ENCODE measurements at regions not wholly inside any gene's neighbourhood (a gene's known extent, or its start where the extent isn't known, plus 50 kb on each side); places are given as distances from the start of the nearest gene placed in this dataset.

DNA sequence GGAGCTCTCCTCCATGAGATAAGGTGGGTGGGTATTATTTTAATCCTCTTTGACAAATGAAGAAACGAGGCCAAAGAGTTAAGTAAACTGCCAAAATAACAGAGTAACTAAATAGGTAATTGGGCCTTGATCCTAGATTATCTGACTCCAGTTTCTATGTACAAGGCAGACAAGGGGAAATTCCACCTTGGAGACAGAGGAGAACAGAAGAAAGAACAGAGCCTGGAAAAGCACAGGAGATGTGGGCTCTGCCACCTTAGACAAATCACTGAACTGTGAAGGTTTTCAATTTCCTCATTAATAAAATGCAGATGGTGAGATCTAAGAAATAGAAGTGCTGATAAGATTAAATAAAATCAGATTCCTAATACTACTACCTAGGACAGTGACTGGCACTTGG lies 310.2 kb upstream of the TLE3 start:
- H3K27ac ChIP-seq: no peak overlapping the region
- no peak for DNase-seq (ENCODE audit: low spot score)
- H3K4me3 ChIP-seq: no peak overlapping the region
- no peaks in the 10 kb centered on the region for H3K9me3 ChIP-seq
- intact Hi-C loops (cut with DNase I): no loop called here
- H3K36me3 ChIP-seq: no peaks in the 10 kb centered on the region
- H3K4me1 ChIP-seq (replicated peaks): no peaks in the 10 kb centered on the region
- no peaks in the 10 kb centered on the region for H3K27me3 ChIP-seq (replicated peaks; ENCODE audit: insufficient read depth)
- TF ChIP-seq, protein P1, sequence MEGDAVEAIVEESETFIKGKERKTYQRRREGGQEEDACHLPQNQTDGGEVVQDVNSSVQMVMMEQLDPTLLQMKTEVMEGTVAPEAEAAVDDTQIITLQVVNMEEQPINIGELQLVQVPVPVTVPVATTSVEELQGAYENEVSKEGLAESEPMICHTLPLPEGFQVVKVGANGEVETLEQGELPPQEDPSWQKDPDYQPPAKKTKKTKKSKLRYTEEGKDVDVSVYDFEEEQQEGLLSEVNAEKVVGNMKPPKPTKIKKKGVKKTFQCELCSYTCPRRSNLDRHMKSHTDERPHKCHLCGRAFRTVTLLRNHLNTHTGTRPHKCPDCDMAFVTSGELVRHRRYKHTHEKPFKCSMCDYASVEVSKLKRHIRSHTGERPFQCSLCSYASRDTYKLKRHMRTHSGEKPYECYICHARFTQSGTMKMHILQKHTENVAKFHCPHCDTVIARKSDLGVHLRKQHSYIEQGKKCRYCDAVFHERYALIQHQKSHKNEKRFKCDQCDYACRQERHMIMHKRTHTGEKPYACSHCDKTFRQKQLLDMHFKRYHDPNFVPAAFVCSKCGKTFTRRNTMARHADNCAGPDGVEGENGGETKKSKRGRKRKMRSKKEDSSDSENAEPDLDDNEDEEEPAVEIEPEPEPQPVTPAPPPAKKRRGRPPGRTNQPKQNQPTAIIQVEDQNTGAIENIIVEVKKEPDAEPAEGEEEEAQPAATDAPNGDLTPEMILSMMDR (IDR thresholded peaks at IDR 0.05): no peak
- TF ChIP-seq POLR2A (IDR thresholded peaks at IDR 0.05): no peak
- no peak for TF ChIP-seq POLR2AphosphoS5 (IDR thresholded peaks at IDR 0.05)
- 90% methylated on average over 1 of the region's 1 CpG for WGBS

DNA sequence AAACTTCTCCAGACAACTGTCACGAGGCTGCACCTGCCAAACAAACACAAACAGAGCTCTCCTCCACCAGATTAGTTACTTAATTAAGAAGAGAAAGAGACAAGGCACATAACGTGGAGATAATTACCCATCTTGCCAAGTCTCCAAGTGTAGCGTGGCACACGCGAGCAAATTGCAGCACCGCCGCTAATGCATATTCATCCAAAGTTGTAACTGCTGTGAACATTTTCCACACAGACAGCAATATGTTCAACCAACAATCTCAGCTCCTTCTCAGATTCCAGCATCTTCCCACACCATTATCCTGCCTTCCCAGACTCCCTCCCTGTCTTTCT lies 309.6 kb upstream of the TLE3 start:
- H3K27me3 ChIP-seq (replicated peaks; ENCODE audit: insufficient read depth): no peaks in the 10 kb centered on the region
- no peak for DNase-seq (ENCODE audit: low spot score)
- no peak overlapping the region for H3K4me3 ChIP-seq
- no peak overlapping the region for H3K27ac ChIP-seq
- H3K9me3 ChIP-seq: no peaks in the 10 kb centered on the region
- WGBS: 55% methylated on average over 7 of the region's 7 CpGs
- H3K36me3 ChIP-seq: no peaks in the 10 kb centered on the region
- H3K4me1 ChIP-seq (replicated peaks): no peaks in the 10 kb centered on the region
- intact Hi-C loops (cut with DNase I): no loop called here
- TF ChIP-seq, protein P1 (IDR thresholded peaks at IDR 0.05): no peak
- TF ChIP-seq POLR2A (IDR thresholded peaks at IDR 0.05) (no peak), POLR2AphosphoS5 (IDR thresholded peaks at IDR 0.05) (no peak)

DNA sequence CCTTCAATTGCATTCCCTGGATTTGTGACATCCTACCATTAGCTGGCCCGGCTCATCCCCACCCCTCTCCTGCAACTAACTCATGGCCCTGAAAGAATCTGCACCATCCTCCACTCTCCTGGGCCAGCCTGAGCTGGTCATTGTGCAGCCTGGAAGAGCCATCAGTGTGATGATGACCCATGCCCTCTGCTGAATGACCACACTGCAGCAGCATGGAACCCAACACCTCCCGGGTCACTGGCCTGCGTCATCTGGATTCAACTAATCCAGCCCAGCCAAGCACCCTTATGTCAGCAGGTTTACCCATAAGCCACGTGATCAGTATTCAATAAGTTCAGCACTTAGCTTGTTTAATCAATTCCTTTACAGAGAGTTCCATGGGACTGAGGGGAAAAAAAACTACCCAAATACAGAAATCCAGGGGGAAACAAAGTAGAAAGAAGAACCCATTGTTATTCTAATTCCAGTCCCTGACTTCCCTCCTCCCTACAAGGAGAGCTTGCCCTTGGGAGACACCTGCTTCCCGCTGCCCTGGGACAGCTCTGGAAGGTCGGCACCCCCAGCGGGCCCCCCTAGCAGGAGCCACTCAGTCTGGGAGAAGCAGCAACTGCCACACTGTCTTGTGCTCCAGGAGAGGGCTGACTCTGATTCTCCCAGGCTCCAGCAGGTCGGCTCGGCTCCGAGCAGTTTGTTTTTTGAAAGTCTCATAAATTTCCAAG lies 309.1 kb upstream of the TLE3 start:
- H3K27ac ChIP-seq: no peak overlapping the region
- WGBS: 47% methylated on average over 10 of the region's 10 CpGs
- no peak for DNase-seq (ENCODE audit: low spot score)
- no peak overlapping the region for H3K4me3 ChIP-seq
- H3K9me3 ChIP-seq: no peaks in the 10 kb centered on the region
- intact Hi-C loops (cut with DNase I): no loop called here
- TF ChIP-seq, protein P1 (IDR thresholded peaks at IDR 0.05): no peak
- TF ChIP-seq POLR2A (IDR thresholded peaks at IDR 0.05) (no peak), POLR2AphosphoS5 (IDR thresholded peaks at IDR 0.05) (no peak)
- no peaks in the 10 kb centered on the region for H3K4me1 ChIP-seq (replicated peaks)
- H3K36me3 ChIP-seq: no peaks in the 10 kb centered on the region
- H3K27me3 ChIP-seq (replicated peaks; ENCODE audit: insufficient read depth): no peaks in the 10 kb centered on the region

DNA sequence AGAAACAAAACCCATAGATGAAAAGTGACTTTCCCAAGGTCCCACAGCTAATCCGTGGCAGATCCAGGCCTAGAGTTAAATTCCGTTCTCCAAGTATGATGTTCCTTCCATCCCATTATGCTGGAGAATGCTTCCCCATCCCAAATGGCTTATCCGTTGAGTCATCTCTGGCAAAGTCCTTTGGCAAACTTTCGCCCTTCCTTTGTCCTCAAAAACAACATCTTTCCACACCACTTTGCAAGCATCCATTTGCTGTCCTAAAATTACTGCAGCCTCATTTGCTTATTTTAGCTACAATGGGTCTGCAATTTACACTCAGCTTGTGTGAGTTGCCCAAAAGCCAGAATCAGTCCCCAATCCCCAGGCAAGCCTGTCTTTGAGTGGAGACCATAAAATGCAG lies 304.0 kb upstream of the TLE3 start:
- no peaks in the 10 kb centered on the region for H3K36me3 ChIP-seq
- H3K4me1 ChIP-seq (replicated peaks): no peaks in the 10 kb centered on the region
- TF ChIP-seq, protein P1 (IDR thresholded peaks at IDR 0.05): no peak
- TF ChIP-seq POLR2AphosphoS5 (IDR thresholded peaks at IDR 0.05): no peak
- no peak for DNase-seq (ENCODE audit: low spot score)
- H3K4me3 ChIP-seq: no peak overlapping the region
- WGBS: 69% methylated on average over 4 of the region's 4 CpGs
- H3K9me3 ChIP-seq: no peaks in the 10 kb centered on the region
- H3K27ac ChIP-seq: no peak overlapping the region
- no peaks in the 10 kb centered on the region for H3K27me3 ChIP-seq (replicated peaks; ENCODE audit: insufficient read depth)
- intact Hi-C loops (cut with DNase I): no loop called here

DNA sequence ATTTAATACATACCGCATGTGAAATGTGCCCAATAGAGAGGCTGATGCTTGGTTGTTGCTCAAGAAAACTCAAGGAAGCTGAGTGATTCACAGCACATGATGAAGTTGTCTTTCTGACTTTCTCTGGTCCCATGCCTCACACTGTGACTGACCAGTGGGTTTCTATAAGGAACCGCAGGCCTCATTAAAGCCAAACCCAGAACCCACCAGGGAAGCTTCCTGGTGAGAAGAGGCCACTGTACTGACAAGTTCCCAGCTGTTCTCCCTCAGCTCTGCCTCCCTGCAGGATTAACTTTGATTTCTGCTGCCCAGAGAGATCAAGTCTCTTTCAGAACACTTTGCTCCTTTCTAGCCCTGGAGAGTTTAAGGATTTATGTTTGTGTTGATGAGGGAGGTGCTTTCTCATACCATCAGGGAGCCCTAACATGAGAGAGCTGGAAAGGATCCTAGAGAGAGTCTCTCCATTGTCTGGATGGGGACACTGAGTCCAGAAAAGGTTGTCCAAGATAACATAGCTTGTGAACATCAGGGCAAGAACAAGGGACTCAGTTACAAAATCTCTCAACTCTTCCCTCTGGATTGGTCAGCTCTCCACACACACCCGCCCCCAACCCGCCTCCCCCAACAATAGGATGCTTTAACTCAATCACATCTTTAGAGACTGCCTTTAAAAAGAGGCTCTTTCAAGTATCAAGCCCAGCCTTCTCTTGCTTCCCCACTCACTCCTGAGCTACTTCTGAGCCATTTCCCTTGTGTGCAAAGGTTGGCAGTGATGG lies 303.2 kb upstream of the TLE3 start:
- WGBS: 95% methylated on average over 4 of the region's 4 CpGs
- no peak overlapping the region for H3K27ac ChIP-seq
- intact Hi-C loops (cut with DNase I): no loop called here
- TF ChIP-seq POLR2A (IDR thresholded peaks at IDR 0.05) (no peak), POLR2AphosphoS5 (IDR thresholded peaks at IDR 0.05) (no peak)
- TF ChIP-seq, protein P1 (IDR thresholded peaks at IDR 0.05): no peak
- no peaks in the 10 kb centered on the region for H3K36me3 ChIP-seq
- H3K9me3 ChIP-seq: no peaks in the 10 kb centered on the region
- H3K27me3 ChIP-seq (replicated peaks; ENCODE audit: insufficient read depth): no peaks in the 10 kb centered on the region
- H3K4me1 ChIP-seq (replicated peaks): no peaks in the 10 kb centered on the region
- no peak overlapping the region for H3K4me3 ChIP-seq
- DNase-seq (ENCODE audit: low spot score): no peak

Measured in prostate gland (tissue), 2 donors.